ENCODE measurements at regions not wholly inside any gene's neighbourhood (a gene's known extent, or its start where the extent isn't known, plus 50 kb on each side); places are given as distances from the start of the nearest gene placed in this dataset.
A peak's percentile ranks its signal among the peaks of the same experiment; 100 is the strongest.

DNA sequence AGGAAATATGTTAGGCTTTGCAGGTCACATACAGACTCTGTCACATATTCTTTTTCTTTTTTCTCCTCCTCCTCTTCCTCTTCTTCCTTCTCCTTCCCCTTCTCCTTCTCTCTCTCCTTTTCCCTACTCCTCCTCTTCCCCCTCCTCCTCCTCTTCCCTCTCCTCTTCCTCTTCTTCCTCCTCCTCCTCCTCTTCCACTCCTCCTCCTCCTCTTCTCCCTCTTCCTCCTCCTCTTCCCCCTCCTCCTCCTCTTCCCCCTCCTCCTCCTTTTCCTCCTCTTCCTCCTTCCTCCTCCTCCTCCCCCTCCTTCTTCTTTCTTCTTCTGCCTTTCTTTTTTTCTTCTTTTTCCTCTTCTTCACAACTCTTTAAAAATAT is 159.8 kb downstream of the KIF20B start:
- H3K27me3 ChIP-seq, result no peaks in the 10 kb centered on the region
- H3K4me3 ChIP-seq, result peak overlapping the region in 1 of 4 donors; percentile 9
- no peak for DNase-seq
- H3K9me3 ChIP-seq (replicated peaks in 1 of 3), result no peaks in the 10 kb centered on the region
- no peaks in the 10 kb centered on the region for H3K36me3 ChIP-seq (replicated peaks in 1 of 2)
- intact Hi-C loops (cut with DNase I), result no loop called here
- peaks cover 0 to 3% of the 10 kb centered on the region in 2 donors for H3K4me1 ChIP-seq (replicated peaks in 1 of 2)
- no peak for TF ChIP-seq POLR2A (IDR thresholded peaks at IDR 0.05)
- TF ChIP-seq, protein P1, sequence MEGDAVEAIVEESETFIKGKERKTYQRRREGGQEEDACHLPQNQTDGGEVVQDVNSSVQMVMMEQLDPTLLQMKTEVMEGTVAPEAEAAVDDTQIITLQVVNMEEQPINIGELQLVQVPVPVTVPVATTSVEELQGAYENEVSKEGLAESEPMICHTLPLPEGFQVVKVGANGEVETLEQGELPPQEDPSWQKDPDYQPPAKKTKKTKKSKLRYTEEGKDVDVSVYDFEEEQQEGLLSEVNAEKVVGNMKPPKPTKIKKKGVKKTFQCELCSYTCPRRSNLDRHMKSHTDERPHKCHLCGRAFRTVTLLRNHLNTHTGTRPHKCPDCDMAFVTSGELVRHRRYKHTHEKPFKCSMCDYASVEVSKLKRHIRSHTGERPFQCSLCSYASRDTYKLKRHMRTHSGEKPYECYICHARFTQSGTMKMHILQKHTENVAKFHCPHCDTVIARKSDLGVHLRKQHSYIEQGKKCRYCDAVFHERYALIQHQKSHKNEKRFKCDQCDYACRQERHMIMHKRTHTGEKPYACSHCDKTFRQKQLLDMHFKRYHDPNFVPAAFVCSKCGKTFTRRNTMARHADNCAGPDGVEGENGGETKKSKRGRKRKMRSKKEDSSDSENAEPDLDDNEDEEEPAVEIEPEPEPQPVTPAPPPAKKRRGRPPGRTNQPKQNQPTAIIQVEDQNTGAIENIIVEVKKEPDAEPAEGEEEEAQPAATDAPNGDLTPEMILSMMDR (IDR thresholded peaks at IDR 0.05), result no peak
- H3K27ac ChIP-seq, result no peak overlapping the region

DNA sequence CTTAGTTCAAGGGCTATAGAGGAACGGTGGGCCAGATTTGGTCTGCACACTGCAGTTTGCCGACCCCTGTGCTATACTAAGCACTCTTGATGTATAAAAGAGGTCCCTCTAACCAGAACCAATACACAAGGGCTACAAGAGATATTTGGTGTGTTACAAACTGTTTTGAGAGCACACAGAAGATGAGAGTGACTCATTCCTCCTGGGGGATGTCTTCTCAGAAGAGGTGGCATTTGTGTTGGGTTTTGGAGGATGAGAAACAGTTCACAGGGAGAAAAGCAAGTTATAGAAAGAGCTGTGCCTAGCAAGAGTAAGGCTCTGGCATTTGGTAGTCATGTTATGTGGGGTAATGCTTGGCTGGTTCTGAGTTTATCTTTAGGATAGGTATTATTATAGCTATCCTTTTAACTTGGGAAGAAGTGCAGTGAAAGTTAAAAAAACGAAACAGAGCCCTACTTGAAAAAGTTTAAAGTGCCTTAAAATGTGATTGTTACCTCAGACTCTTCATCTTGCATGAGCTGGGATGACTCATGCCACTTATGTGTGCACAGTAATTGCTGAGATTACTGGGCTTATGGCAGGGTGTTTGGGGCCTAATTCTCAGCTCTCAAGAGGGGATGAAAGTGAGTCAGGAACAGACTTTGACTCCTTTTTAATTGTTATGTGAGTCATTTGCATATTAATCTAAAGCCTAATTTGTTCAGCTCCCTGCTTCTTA is 160.4 kb downstream of the KIF20B start:
- no peak overlapping the region for H3K4me3 ChIP-seq
- TF ChIP-seq, protein P1 (IDR thresholded peaks at IDR 0.05), result no peak
- TF ChIP-seq POLR2A (IDR thresholded peaks at IDR 0.05), result no peak
- no peaks in the 10 kb centered on the region for H3K27me3 ChIP-seq
- intact Hi-C loops (cut with DNase I), result no loop called here
- 76 to 87% (median 80%) methylated on average over 3 of the region's 3 CpGs for WGBS, 4 donors
- peaks cover 0 to 3% of the 10 kb centered on the region in 2 donors for H3K4me1 ChIP-seq (replicated peaks in 1 of 2)
- DNase-seq, result no peak
- no peak overlapping the region for H3K27ac ChIP-seq
- no peaks in the 10 kb centered on the region for H3K9me3 ChIP-seq (replicated peaks in 1 of 3)
- H3K36me3 ChIP-seq (replicated peaks in 1 of 2), result no peaks in the 10 kb centered on the region

DNA sequence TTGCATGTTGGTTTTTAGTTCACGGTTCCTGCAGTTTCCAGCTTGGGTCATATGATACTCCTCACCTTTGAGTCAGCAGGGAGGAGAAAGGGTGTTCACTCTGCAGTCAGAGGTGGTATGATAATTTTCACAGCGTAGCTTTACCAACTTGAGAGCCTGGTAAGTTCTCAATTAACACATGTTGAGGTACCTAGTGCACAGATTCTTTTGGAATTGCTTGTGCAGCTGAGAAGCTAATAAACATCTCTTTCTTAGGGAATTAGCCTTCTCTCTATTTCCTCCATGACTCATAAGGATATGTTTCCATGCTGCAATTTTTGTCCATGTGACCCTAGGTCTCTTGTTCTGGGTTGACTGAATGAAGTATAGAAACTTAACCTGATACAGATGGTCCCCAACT is 166.6 kb downstream of the KIF20B start:
- no peak overlapping the region for H3K27ac ChIP-seq
- no peak overlapping the region for H3K4me3 ChIP-seq
- no peaks in the 10 kb centered on the region for H3K4me1 ChIP-seq (replicated peaks in 1 of 2)
- no peak for DNase-seq
- H3K36me3 ChIP-seq (replicated peaks in 1 of 2), result no peaks in the 10 kb centered on the region
- intact Hi-C loops (cut with DNase I), result no loop called here
- 77 to 83% (median 79%) methylated on average over 2 of the region's 2 CpGs for WGBS, 4 donors
- TF ChIP-seq, protein P1 (IDR thresholded peaks at IDR 0.05), result no peak
- TF ChIP-seq POLR2A (IDR thresholded peaks at IDR 0.05), result no peak
- no peaks in the 10 kb centered on the region for H3K27me3 ChIP-seq
- no peaks in the 10 kb centered on the region for H3K9me3 ChIP-seq (replicated peaks in 1 of 3)

DNA sequence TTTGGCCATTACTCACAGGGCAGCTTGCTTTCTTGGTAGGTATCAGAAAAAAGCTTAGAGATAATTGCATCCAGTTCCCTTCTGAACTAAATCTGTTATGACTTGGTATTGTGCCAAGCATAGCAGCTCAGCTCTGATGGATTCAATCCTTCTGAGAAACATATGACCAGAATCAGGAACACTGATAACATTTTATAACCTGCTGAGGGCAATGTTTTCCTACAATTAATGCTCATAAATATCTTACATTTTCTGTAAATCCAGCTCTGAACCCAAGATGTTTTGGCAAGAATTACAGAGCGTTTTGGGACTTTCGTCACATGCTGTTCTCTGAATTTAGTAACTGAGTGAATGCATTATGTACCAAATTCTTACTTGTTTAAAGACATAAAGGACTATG is 167.8 kb downstream of the KIF20B start:
- intact Hi-C loops (cut with DNase I), result no loop called here
- no peak for DNase-seq
- H3K27ac ChIP-seq, result no peak overlapping the region
- no peak overlapping the region for H3K4me3 ChIP-seq
- no peaks in the 10 kb centered on the region for H3K9me3 ChIP-seq (replicated peaks in 1 of 3)
- no peaks in the 10 kb centered on the region for H3K4me1 ChIP-seq (replicated peaks in 1 of 2)
- TF ChIP-seq, protein P1 (IDR thresholded peaks at IDR 0.05), result no peak
- no peak for TF ChIP-seq POLR2A (IDR thresholded peaks at IDR 0.05)
- 41 to 47% (median 44%) methylated on average over 2 of the region's 2 CpGs for WGBS, 4 donors
- no peaks in the 10 kb centered on the region for H3K36me3 ChIP-seq (replicated peaks in 1 of 2)
- H3K27me3 ChIP-seq, result no peaks in the 10 kb centered on the region

Measured in adrenal gland (tissue), 9 donors.